HCT116 (cell line): ENCODE measurements at regions not wholly inside any gene's neighbourhood (a gene's known extent, or its start where the extent isn't known, plus 50 kb on each side); places are given as distances from the start of the nearest gene placed in this dataset.

Source experiments
- ATAC-seq: fragments of 200-7000 bp; cut with Tn5 transposase; 2 replicates; pipeline ENCODE4 v1.9.1; 2020; ENCODE audit warnings: mild to moderate bottlenecking, moderate library complexity
- BruUV-seq: library from RNA; stranded (reverse); fragments of 400-500 nt; replicated peaks from 2 replicates; lab custom pipeline; 2021; lab: Mats Ljungman, UMichigan
- CTCF ChIA-PET: fragments of 300-600 bp; sonication (Branson Sonifier 250); formaldehyde crosslinking; loops from one replicate; lab custom pipeline; 2021; ENCODE audit warnings: antibody characterized with exemption; lab: Charles Lee
- POLR2A ChIA-PET: fragments of 300-600, 350-600 bp; sonication (Branson Sonifier 250); formaldehyde crosslinking; loops from one replicate; lab custom pipeline; 2021; ENCODE audit warnings: antibody characterized with exemption; lab: Charles Lee
- RAD21 ChIA-PET, 2 experiments: fragments of 300-600 bp; sonication (Branson Sonifier 250); formaldehyde crosslinking; loops; one replicate each; lab custom pipeline; 2023; ENCODE audit warnings: low total read pairs in 2 of 2; ENCODE audit not compliant: uncharacterized antibody in 2 of 2, unreplicated experiment in 2 of 2, low non-redundant PET in 1 of 2; lab: Charles Lee
- DNase-seq: peaks from one replicate; pipeline ENCODE4 v3.0.0-alpha.2; 2010; ENCODE audit warnings: low read depth, low spot score
- H2AFZ ChIP-seq: fragments of 200-600 bp; shearing (Covaris generic), sonication (generic); 2 replicates; pipeline ENCODE4 v1.6.1; 2017; ENCODE audit warnings: low read depth, mixed run types, mixed read lengths, antibody characterized with exemption, low read length; ENCODE audit not compliant: poor library complexity, severe bottlenecking
- H3K27ac ChIP-seq: 2 replicates; pipeline ENCODE4 v1.5.1; 2012; ENCODE audit warnings: low read depth, low read length
- H3K27me3 ChIP-seq: fragments of 200-600 bp; sonication (generic); 2 replicates; pipeline ENCODE4 v1.6.1; 2016; ENCODE audit warnings: mixed run types, low read length, mixed read lengths; ENCODE audit not compliant: insufficient read depth
- H3K36me3 ChIP-seq, 2 experiments: fragments of 200-500 bp in 1 of 2; fragments of 200-600 bp in 1 of 2; sonication (Bioruptor generic) in 1 of 2; sonication (generic) in 1 of 2; 2 replicates each; pipeline versions ENCODE4 v1.5.1 to v1.6.1; 2014 to 2016; ENCODE audit warnings: low read length in 2 of 2, inconsistent platforms in 1 of 2, mixed read lengths in 1 of 2, mixed run types in 1 of 2; ENCODE audit not compliant: insufficient read depth in 2 of 2, control insufficient read depth in 1 of 2
- H3K4me1 ChIP-seq, 2 experiments: fragments of 200-600 bp in 1 of 2; sonication (generic) in 1 of 2; 2 replicates each; pipeline versions ENCODE4 v1.5.1 to v1.6.1; 2012 to 2017; ENCODE audit warnings: low read length in 2 of 2, inconsistent platforms in 1 of 2, mild to moderate bottlenecking in 1 of 2, mixed read lengths in 1 of 2, mixed run types in 1 of 2, moderate library complexity in 1 of 2; ENCODE audit not compliant: insufficient read depth in 2 of 2, control insufficient read depth in 1 of 2
- H3K4me2 ChIP-seq: fragments of 200-600 bp; sonication (generic); 2 replicates; pipeline ENCODE4 v1.6.1; 2017; ENCODE audit warnings: mixed run types, low read length, mixed read lengths
- H3K4me3 ChIP-seq, 2 experiments: fragments of 200-600 bp in 1 of 2; sonication (generic) in 1 of 2; replicated peaks in 1 of 2; 2 replicates each; pipeline ENCODE4 v1.5.1; 2011 to 2016; ENCODE audit warnings: low read length in 2 of 2, control low read depth in 1 of 2, low read depth in 1 of 2, mild to moderate bottlenecking in 1 of 2, mixed read lengths in 1 of 2, mixed run types in 1 of 2
- H3K79me2 ChIP-seq: fragments of 200-600 bp; sonication (generic); 2 replicates; pipeline ENCODE4 v1.6.1; 2017; ENCODE audit warnings: mild to moderate bottlenecking, mixed run types, low read length, moderate library complexity, mixed read lengths; ENCODE audit not compliant: insufficient read depth
- H3K9ac ChIP-seq: fragments of 200-600 bp; sonication (generic); 2 replicates; pipeline ENCODE4 v1.6.1; 2016; ENCODE audit warnings: low read length, mixed read lengths
- H3K9me2 ChIP-seq: fragments of 200-600 bp; sonication (generic), shearing (Covaris generic); 2 replicates; pipeline ENCODE4 v1.6.1; 2017; ENCODE audit warnings: mixed run types, mild to moderate bottlenecking, moderate library complexity; ENCODE audit not compliant: insufficient read depth
- H3K9me3 ChIP-seq, 2 experiments: fragments of 200-500 bp in 1 of 2; fragments of 200-600 bp in 1 of 2; sonication (Bioruptor generic) in 1 of 2; sonication (generic) in 1 of 2; 2 replicates each; pipeline ENCODE4 v1.6.1; 2014 to 2017; ENCODE audit warnings: low read length in 2 of 2, mixed read lengths in 2 of 2, inconsistent platforms in 1 of 2, low read depth in 1 of 2, mild to moderate bottlenecking in 1 of 2, mixed run types in 1 of 2, moderate library complexity in 1 of 2; ENCODE audit not compliant: control insufficient read depth in 1 of 2, insufficient read depth in 1 of 2
- H4K20me1 ChIP-seq: fragments of 200-600 bp; sonication (generic), shearing (Covaris generic); 2 replicates; pipeline ENCODE4 v1.6.1; 2017; ENCODE audit warnings: mixed run types, mild to moderate bottlenecking, moderate library complexity; ENCODE audit not compliant: insufficient read depth
- ATF3 ChIP-seq: IDR thresholded peaks from 2 replicates; pipeline ENCODE4 v1.6.1; 2012
- CBX3 ChIP-seq: IDR thresholded peaks from 2 replicates; pipeline ENCODE4 v1.6.1; 2012; ENCODE audit warnings: low read depth
- CEBPB ChIP-seq: IDR thresholded peaks from 2 replicates; pipeline ENCODE4 v1.6.1; 2012; ENCODE audit warnings: low read depth
- CTCF ChIP-seq, 3 experiments: fragments of 200-600 bp in 1 of 3; sonication (generic) in 1 of 3; IDR thresholded peaks in 2 of 3; conservative IDR thresholded peaks in 1 of 3; 2 replicates each; pipeline ENCODE4 v1.5.1; 2012 to 2017; ENCODE audit warnings: low read depth in 2 of 3, low read length in 2 of 3, antibody characterized with exemption in 1 of 3, borderline replicate concordance in 1 of 3, control low read depth in 1 of 3, mild to moderate bottlenecking in 1 of 3, mixed read lengths in 1 of 3, mixed run types in 1 of 3, moderate library complexity in 1 of 3; ENCODE audit not compliant: insufficient read depth in 1 of 3
- EGR1 ChIP-seq: IDR thresholded peaks from 2 replicates; pipeline ENCODE4 v1.6.1; 2012; ENCODE audit warnings: low read depth
- ELF1 ChIP-seq: IDR thresholded peaks from 2 replicates; pipeline ENCODE4 v1.6.1; 2012; ENCODE audit warnings: low read depth, borderline replicate concordance
- EZH2 ChIP-seq: fragments of 200-600 bp; sonication (generic); IDR thresholded peaks from 2 replicates; pipeline ENCODE4 v1.6.1; 2017; ENCODE audit warnings: antibody characterized with exemption, mixed run types
- EZH2phosphoT487 ChIP-seq: fragments of 200-600 bp; IDR thresholded peaks from 2 replicates; pipeline ENCODE4 v1.6.1; 2018; ENCODE audit warnings: antibody characterized with exemption, borderline replicate concordance
- FOSL1 ChIP-seq: IDR thresholded peaks from 2 replicates; pipeline ENCODE4 v1.6.1; 2012; ENCODE audit warnings: low read depth
- JUND ChIP-seq: IDR thresholded peaks from 2 replicates; pipeline ENCODE4 v1.6.1; 2012
- POLR2A ChIP-seq: IDR thresholded peaks from 2 replicates; pipeline ENCODE4 v1.7.0; 2011; ENCODE audit warnings: borderline replicate concordance; ENCODE audit not compliant: insufficient read depth, insufficient read length; ENCODE audit errors: extremely low read depth
- POLR2AphosphoS5 ChIP-seq: IDR thresholded peaks from 2 replicates; pipeline ENCODE4 v1.6.1; 2011; ENCODE audit warnings: mild to moderate bottlenecking, low read depth, low read length, moderate library complexity
- RAD21 ChIP-seq: IDR thresholded peaks from 2 replicates; pipeline ENCODE4 v1.6.1; 2012; ENCODE audit warnings: low read depth, mild to moderate bottlenecking
- REST ChIP-seq: IDR thresholded peaks from 2 replicates; pipeline ENCODE4 v1.6.1; 2012; ENCODE audit warnings: low read depth
- SIN3A ChIP-seq: IDR thresholded peaks from 2 replicates; pipeline ENCODE4 v1.6.1; 2012; ENCODE audit warnings: low read depth
- SP1 ChIP-seq: IDR thresholded peaks from 2 replicates; pipeline ENCODE4 v1.6.1; 2012; ENCODE audit warnings: low read depth
- SRF ChIP-seq: IDR thresholded peaks from 2 replicates; pipeline ENCODE4 v1.6.1; 2012; ENCODE audit warnings: low read depth
- TCF7L2 ChIP-seq: IDR thresholded peaks from 2 replicates; pipeline ENCODE4 v1.7.0; 2011; ENCODE audit warnings: borderline replicate concordance, inconsistent platforms; ENCODE audit not compliant: insufficient read depth, insufficient read length; ENCODE audit errors: extremely low read depth
- YY1 ChIP-seq: IDR thresholded peaks from 2 replicates; pipeline ENCODE4 v1.6.1; 2011; ENCODE audit warnings: low read length, low read depth, moderate library complexity, mild to moderate bottlenecking; ENCODE audit not compliant: insufficient replicate concordance; ENCODE audit errors: extremely low read depth
- ZFX ChIP-seq: fragments of 450-650 bp; IDR thresholded peaks from 2 replicates; pipeline ENCODE4 v1.6.1; 2017
- ZNF274 ChIP-seq: fragments of 200-500 bp; sonication (Bioruptor generic); IDR thresholded peaks from 2 replicates; pipeline ENCODE4 v1.6.1; 2014; ENCODE audit warnings: mild to moderate bottlenecking, low read depth, low read length, inconsistent platforms
- intact Hi-C: fragments of 100-400 bp; cut with micrococcal nuclease; formaldehyde crosslinking; loops from 2 replicates; pipeline ENCODE4 v1.10.0; 2022
- TF ChIP-seq, protein P1 (sequence below): IDR thresholded peaks from 2 replicates; pipeline ENCODE4 v1.6.1; 2012

DNA sequence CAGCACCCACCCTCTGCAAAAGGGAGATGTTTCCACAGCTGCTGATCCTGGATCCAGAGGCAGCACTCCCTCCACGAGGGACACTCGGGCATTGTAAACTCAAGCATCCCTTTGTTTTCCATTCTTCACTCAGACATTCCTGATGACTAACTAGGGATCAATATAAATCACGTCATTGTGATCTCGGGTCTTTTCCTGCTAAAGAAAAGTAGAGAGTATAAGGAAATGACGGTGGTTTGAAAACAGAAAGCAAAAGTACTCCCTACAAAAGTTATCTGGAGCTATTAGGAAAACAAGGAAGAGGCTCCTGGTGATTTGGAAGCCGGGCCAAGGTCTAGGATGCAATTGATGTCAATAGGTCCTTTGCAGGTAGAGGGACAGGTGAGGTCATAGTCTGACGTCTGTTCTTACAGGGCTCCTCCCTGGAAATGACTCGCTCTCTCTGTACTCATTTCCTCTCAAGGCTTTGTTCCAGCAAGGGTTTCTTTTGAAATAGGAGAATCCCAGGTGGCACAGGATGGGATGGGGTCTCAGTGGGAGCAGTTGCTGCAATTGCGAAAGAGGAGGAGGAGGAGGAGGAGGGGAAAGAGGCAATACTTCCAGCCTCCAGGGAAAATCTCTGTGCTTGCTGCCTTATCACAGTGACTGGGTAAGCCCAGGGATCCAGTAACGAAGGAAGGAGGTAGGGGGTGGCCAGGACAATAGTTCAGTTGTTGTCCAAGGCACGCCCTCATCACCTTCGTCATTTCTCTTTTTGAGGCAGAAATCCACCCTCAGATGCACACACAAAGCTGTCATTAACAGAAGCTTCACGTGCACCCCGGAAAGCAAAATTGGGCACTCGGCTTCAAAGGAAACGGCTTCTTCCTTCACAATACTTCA is 222.8 kb downstream of the LY86 start:
- intact Hi-C loops: loop anchor here (1.0 to 5.0 kb wide), 5 partner anchors 9 to 426 kb away; partner anchors contain the start of gene RREB1
- peak; percentile 86 for ATAC-seq
- ChIA-PET CTCF (interaction anchor here (1.1 to 1.4 kb wide), 2 partner anchors 10 to 14 kb away, joined by 3 read pairs; no protein-coding TSS in a partner anchor), POLR2A (interaction anchor here (1.1 to 3.6 kb wide), 11 partner anchors 9 to 345 kb away, joined by 3 to 24 read pairs (median 4); partner anchors contain the start of gene RREB1), RAD21 (interaction anchor here in 1 of 2 experiments (0.6 to 1.4 kb wide), 2 partner anchors 10 to 55 kb away, joined by 3 to 5 read pairs; no protein-coding TSS in a partner anchor)
- no peaks in the 10 kb centered on the region for H3K9me2 ChIP-seq
- H3K27ac ChIP-seq: peak overlapping the region; percentile 71
- no peak overlapping the region for H2AFZ ChIP-seq
- H3K4me1 ChIP-seq: peaks cover 32 to 95% of the 10 kb centered on the region in 2 experiments
- H3K9me3 ChIP-seq: no peaks in the 10 kb centered on the region
- peak overlapping the region; percentile 22 to 31 for H3K4me3 ChIP-seq
- H3K9ac ChIP-seq: peak overlapping the region; percentile 69
- no peaks in the 10 kb centered on the region for H4K20me1 ChIP-seq
- peak; percentile 100 for DNase-seq
- H3K4me2 ChIP-seq: peak overlapping the region; percentile 69
- no peaks in the 10 kb centered on the region for H3K79me2 ChIP-seq
- no TSS peak for BruUV-seq
- H3K27me3 ChIP-seq: no peaks in the 10 kb centered on the region
- H3K36me3 ChIP-seq: no peaks in the 10 kb centered on the region
- TF ChIP-seq EZH2phosphoT487: no peak
- TF ChIP-seq SIN3A: no peak
- peak; percentile 72 for TF ChIP-seq YY1
- TF ChIP-seq EZH2: no peak
- no peak for TF ChIP-seq ATF3
- TF ChIP-seq SP1: no peak
- no peak for TF ChIP-seq EGR1
- peak; percentile 32 for TF ChIP-seq POLR2A
- no peak for TF ChIP-seq ELF1
- TF ChIP-seq CBX3: no peak
- no peak for TF ChIP-seq CEBPB
- TF ChIP-seq FOSL1: no peak
- TF ChIP-seq TCF7L2: peak; percentile 96
- TF ChIP-seq RAD21: no peak
- no peak for TF ChIP-seq ZNF274
- no peak for TF ChIP-seq JUND
- no peak for TF ChIP-seq ZFX
- TF ChIP-seq, protein P1, sequence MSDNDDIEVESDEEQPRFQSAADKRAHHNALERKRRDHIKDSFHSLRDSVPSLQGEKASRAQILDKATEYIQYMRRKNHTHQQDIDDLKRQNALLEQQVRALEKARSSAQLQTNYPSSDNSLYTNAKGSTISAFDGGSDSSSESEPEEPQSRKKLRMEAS: no peak
- TF ChIP-seq SRF: no peak
- no peak for TF ChIP-seq CTCF (IDR thresholded peaks at IDR 0.05 in 2 of 3, conservative IDR thresholded peaks at IDR 0.05 in 1 of 3; ENCODE audit: borderline replicate concordance in 1 of 3, insufficient read depth in 1 of 3, low read depth in 2 of 3, low read length in 2 of 3)
- TF ChIP-seq POLR2AphosphoS5: peak; percentile 82
- TF ChIP-seq REST: no peak
